ENCODE measurements at regions not wholly inside any gene's neighbourhood (a gene's known extent, or its start where the extent isn't known, plus 50 kb on each side); places are given as distances from the start of the nearest gene placed in this dataset.

DNA sequence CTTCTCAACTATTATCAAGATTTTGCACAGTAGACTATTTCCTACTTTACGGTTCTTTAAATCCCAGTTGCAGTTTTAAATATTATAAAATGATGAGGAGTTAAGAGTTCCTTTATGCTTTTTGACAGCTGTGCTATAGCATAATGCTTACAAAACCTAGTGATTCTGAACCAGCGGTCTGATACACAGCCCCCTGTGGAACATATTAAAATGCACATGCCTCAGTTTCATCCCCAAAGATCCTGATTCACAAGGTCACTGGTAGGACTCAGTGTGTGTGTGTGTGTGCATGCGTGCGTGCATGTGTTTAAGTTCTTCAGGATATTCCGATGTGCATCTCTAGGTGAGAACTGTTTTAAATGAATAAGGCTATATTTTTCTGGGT lies 330.1 kb upstream of the TPM1 start:
- no peak for TF ChIP-seq CTCF (IDR thresholded peaks at IDR 0.05)
- no peak for TF ChIP-seq POLR2A (IDR thresholded peaks at IDR 0.05)
